Ishikawa (cell line): ENCODE measurements at regions not wholly inside any gene's neighbourhood (a gene's known extent, or its start where the extent isn't known, plus 50 kb on each side); places are given as distances from the start of the nearest gene placed in this dataset.

Experiments
- CEBPB ChIP-seq: IDR thresholded peaks from 2 replicates; pipeline ENCODE4 v1.6.1; 2012
- CREB1 ChIP-seq: IDR thresholded peaks from 2 replicates; pipeline ENCODE4 v1.6.1; 2012; ENCODE audit warnings: low read depth
- EGR1 ChIP-seq: IDR thresholded peaks from 2 replicates; pipeline ENCODE4 v1.6.1; 2012
- EP300 ChIP-seq: IDR thresholded peaks from 2 replicates; pipeline ENCODE4 v1.6.1; 2012; ENCODE audit warnings: borderline replicate concordance
- FOXM1 ChIP-seq: IDR thresholded peaks from 2 replicates; pipeline ENCODE4 v1.6.1; 2012; ENCODE audit warnings: low read depth, borderline replicate concordance
- MAX ChIP-seq: IDR thresholded peaks from 2 replicates; pipeline ENCODE4 v1.6.1; 2012
- NFIC ChIP-seq: IDR thresholded peaks from 2 replicates; pipeline ENCODE4 v1.6.1; 2012
- RAD21 ChIP-seq: IDR thresholded peaks from 2 replicates; pipeline ENCODE4 v1.6.1; 2012; ENCODE audit warnings: low read depth
- REST ChIP-seq: IDR thresholded peaks from 2 replicates; pipeline ENCODE4 v1.6.1; 2012; ENCODE audit warnings: low read depth, mild to moderate bottlenecking
- TAF1 ChIP-seq: IDR thresholded peaks from 2 replicates; pipeline ENCODE4 v1.6.1; 2012; ENCODE audit warnings: low read depth, mild to moderate bottlenecking
- TCF12 ChIP-seq: IDR thresholded peaks from 2 replicates; pipeline ENCODE4 v1.6.1; 2012; ENCODE audit warnings: low read depth
- TEAD4 ChIP-seq: IDR thresholded peaks from 2 replicates; pipeline ENCODE4 v1.6.1; 2012
- USF1 ChIP-seq: IDR thresholded peaks from 2 replicates; pipeline ENCODE4 v1.6.1; 2012
- YY1 ChIP-seq: IDR thresholded peaks from 2 replicates; pipeline ENCODE4 v1.6.1; 2012; ENCODE audit warnings: low read depth
- ZBTB7A ChIP-seq: IDR thresholded peaks from 2 replicates; pipeline ENCODE4 v1.6.1; 2012; ENCODE audit warnings: low read depth

- TF ChIP-seq NFIC (0 out of 2 replicates have a peak, but pooled peaks have one; percentile 16), YY1 (no peak)
Observed at GRCh38 chr14:101049942-101050341, 146.4 kb upstream of the RTL1 start.

GRCh38 chr14:101050901-101051490 is 147.5 kb upstream of the RTL1 start:
- TF ChIP-seq REST (no peak), MAX (no peak), CREB1 (no peak), CEBPB (no peak), EGR1 (no peak), TCF12 (no peak), RAD21 (no peak), ZBTB7A (no peak), FOXM1 (no peak), YY1 (no peak), TAF1 (no peak)

GRCh38 chr14:101054671-101055070 is 151.1 kb upstream of the RTL1 start:
- TF ChIP-seq TCF12 (no peak), CEBPB (no peak), EGR1 (no peak), CREB1 (no peak), TEAD4 (no peak)

GRCh38 chr14:101055106-101055662 is 151.7 kb upstream of the RTL1 start:
- TF ChIP-seq TCF12 (no peak), ZBTB7A (no peak), TEAD4 (no peak), FOXM1 (no peak), MAX (no peak), RAD21 (no peak), NFIC (no peak), EP300 (no peak), CREB1 (no peak), CEBPB (no peak), REST (no peak)

GRCh38 chr14:101055776-101056374 is 152.4 kb upstream of the RTL1 start:
- TF ChIP-seq NFIC (no peak), TEAD4 (no peak), EGR1 (no peak), MAX (no peak), EP300 (no peak), ZBTB7A (no peak), YY1 (no peak), TAF1 (no peak), CREB1 (no peak), TCF12 (no peak)

- TF ChIP-seq ZBTB7A (no peak), RAD21 (no peak), REST (no peak), USF1 (no peak), EP300 (no peak), CEBPB (no peak), EGR1 (no peak), TCF12 (no peak), TAF1 (no peak), MAX (no peak), TEAD4 (no peak), FOXM1 (no peak), CREB1 (no peak)
Observed at GRCh38 chr14:101056446-101056845, 152.9 kb upstream of the RTL1 start.
